GM06990 (cell line): ENCODE measurements at regions not wholly inside any gene's neighbourhood (a gene's known extent, or its start where the extent isn't known, plus 50 kb on each side); places are given as distances from the start of the nearest gene placed in this dataset.

Experiments
- DNase-seq: peaks from one replicate; pipeline ENCODE4 v3.0.0-alpha.2; 2011; ENCODE audit not compliant: insufficient read length; ENCODE audit errors: extremely low read depth
- H3K27me3 ChIP-seq: replicated peaks from 2 replicates; pipeline ENCODE4 v1.6.0; 2011; ENCODE audit warnings: low read length; ENCODE audit not compliant: control insufficient read depth, insufficient read depth
- H3K36me3 ChIP-seq: 2 replicates; pipeline ENCODE4 v1.5.1; 2011; ENCODE audit warnings: low read length; ENCODE audit not compliant: control insufficient read depth, insufficient read depth
- H3K4me3 ChIP-seq: replicated peaks from 2 replicates; pipeline ENCODE4 v1.5.1; 2011; ENCODE audit warnings: low read depth, mild to moderate bottlenecking, control low read depth, low read length
- TF ChIP-seq, protein P1 (sequence below): IDR thresholded peaks from 2 replicates; pipeline ENCODE4 v1.5.1; 2011; ENCODE audit warnings: low read length, control low read depth, mild to moderate bottlenecking, inconsistent platforms; ENCODE audit not compliant: insufficient read depth, poor library complexity, severe bottlenecking

DNA sequence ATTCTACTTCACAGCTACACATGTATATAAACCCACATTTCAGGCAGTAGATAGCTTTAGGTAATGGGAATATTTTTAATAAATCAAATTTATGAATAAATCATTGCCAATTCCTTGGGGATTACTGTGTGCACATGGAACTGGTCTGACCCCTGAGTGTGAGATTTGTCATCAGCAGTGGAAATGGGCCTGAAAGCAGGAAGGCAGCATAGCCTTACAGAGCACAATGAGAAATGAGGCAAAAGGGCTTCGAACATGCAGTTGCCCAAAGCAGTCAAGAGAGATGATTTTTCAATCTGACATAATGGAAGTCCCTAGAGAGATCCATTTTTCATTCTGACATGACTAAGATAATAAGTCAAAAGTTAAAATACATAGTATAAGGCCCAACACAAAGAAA lies 599.2 kb downstream of the TUSC7 start:
- DNase-seq, result no peak
- Histone ChIP-seq H3K4me3 (no peak overlapping the region), H3K27me3 (no peaks in the 10 kb centered on the region), H3K36me3 (no peaks in the 10 kb centered on the region)
- TF ChIP-seq, protein P1, sequence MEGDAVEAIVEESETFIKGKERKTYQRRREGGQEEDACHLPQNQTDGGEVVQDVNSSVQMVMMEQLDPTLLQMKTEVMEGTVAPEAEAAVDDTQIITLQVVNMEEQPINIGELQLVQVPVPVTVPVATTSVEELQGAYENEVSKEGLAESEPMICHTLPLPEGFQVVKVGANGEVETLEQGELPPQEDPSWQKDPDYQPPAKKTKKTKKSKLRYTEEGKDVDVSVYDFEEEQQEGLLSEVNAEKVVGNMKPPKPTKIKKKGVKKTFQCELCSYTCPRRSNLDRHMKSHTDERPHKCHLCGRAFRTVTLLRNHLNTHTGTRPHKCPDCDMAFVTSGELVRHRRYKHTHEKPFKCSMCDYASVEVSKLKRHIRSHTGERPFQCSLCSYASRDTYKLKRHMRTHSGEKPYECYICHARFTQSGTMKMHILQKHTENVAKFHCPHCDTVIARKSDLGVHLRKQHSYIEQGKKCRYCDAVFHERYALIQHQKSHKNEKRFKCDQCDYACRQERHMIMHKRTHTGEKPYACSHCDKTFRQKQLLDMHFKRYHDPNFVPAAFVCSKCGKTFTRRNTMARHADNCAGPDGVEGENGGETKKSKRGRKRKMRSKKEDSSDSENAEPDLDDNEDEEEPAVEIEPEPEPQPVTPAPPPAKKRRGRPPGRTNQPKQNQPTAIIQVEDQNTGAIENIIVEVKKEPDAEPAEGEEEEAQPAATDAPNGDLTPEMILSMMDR, result no peak

DNA sequence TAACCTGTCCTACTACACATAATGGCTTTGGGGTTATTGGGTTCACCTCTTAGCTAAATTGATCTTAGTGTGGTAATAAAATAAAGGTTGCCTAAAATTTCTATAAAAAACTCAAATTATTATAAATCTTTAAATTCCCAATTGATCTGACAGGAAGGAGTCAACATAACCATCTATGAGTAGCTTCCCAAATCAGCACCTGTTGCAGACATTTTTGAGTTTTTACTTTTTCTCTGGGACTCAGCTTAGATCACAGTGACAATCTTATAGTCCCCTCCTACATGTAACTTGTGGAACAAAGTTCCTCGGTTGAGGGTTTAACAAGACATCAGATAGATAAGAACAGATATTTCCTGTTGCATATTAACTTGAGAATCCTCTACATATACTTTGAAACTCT lies 601.0 kb downstream of the TUSC7 start:
- Histone ChIP-seq H3K4me3 (no peak overlapping the region), H3K27me3 (no peaks in the 10 kb centered on the region), H3K36me3 (no peaks in the 10 kb centered on the region)
- TF ChIP-seq, protein P1, result no peak
- DNase-seq, result no peak

DNA sequence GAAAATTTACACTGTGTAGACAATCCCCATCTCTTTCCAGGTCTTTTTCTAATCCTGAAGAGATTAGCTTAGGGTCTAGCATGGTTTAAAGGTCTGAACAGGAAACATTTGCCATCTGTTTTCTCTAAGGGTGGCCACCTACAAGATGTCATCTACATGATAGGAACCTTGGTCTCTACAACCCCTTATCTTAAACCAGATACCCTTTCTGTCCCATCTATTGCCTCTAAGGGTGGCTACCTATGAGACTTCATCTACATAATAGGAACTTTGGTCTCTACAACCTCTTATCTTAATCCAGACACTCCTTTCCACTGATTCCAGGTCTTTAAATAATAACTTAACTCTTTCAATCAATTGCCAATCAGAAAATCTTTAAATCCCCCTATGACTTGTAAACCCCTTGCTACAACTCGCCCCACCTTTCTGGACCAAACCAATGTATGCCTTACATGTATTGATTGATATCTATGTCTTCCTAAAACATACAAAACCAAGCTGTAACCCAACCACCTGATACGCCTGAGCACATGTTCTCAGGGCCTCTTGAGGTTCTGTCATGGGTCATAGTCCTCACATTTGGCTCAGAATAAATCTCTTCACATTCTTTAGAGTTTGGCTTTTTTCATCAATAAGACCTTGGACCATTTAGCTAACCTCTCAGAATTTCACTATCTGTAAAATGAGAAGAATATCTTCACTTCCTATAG lies 605.0 kb downstream of the TUSC7 start:
- no peak for DNase-seq
- TF ChIP-seq, protein P1, result no peak
- no peak overlapping the region for H3K4me3 ChIP-seq
- H3K27me3 ChIP-seq, result no peaks in the 10 kb centered on the region
- H3K36me3 ChIP-seq, result no peaks in the 10 kb centered on the region

DNA sequence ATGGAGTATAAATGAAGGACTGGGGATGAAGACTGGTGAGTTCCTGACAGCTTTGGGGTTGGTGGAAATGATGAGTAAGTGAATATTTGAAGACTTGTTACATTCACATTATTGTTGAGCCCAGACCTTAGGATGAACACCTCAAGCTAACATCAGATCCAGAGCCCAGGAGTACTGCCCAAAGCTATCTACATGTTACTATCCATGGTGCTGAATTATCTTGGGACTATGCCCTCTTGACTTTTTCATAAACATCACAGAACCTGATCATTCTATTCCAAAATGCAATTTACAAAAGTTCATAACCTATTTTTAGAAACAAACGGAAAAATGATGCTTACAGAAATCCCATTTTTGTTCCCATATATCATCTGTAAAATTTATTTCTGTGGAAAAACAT lies 613.3 kb downstream of the TUSC7 start:
- Histone ChIP-seq H3K36me3 (no peaks in the 10 kb centered on the region), H3K27me3 (no peaks in the 10 kb centered on the region), H3K4me3 (no peak overlapping the region)
- DNase-seq, result no peak
- TF ChIP-seq, protein P1, result no peak

DNA sequence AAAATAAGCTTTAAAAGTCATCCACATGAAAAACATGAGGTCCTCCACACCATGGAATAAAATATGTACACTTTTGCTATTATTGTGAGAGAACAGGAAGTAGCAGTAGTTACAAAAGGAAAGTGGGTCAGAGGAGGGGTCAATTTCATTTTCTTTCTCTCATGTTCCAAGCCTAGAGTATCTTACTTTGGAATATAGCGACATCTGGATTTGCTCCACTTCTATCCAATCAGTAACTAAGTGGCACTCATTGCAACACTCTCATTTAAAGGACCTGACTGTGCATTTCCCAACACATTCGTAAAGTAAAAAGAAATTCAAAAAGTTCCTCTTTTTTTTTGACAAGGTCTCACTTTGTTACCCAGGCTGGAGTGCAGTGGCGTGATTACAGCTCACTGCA lies 637.3 kb downstream of the TUSC7 start:
- TF ChIP-seq, protein P1, result no peak
- Histone ChIP-seq H3K4me3 (no peak overlapping the region), H3K36me3 (no peaks in the 10 kb centered on the region), H3K27me3 (no peaks in the 10 kb centered on the region)
- DNase-seq, result no peak

DNA sequence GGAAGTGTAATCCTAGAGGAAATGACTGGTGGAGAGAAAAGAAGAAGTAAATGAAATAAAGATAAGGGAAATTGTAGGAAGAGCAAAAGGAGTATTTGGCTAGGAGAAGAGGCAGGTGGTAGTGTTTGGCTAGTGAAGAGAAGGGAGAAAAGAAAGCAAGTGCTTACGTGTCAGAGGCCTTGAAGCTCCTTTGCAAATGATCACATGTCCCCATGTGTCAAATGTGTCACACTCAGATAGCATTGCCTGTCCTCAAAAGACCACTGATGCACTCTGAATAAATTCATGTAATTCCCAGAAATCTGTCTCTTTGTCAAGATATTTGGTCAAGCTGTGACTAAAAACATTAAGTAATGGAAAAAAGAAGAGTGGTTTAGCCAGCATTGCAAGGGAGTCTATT lies 639.3 kb downstream of the TUSC7 start:
- TF ChIP-seq, protein P1, result no peak
- no peak overlapping the region for H3K4me3 ChIP-seq
- no peaks in the 10 kb centered on the region for H3K27me3 ChIP-seq
- no peaks in the 10 kb centered on the region for H3K36me3 ChIP-seq
- DNase-seq, result no peak
